GM12878 (cell line): ENCODE measurements at regions not wholly inside any gene's neighbourhood (a gene's known extent, or its start where the extent isn't known, plus 50 kb on each side); places are given as distances from the start of the nearest gene placed in this dataset.

Experiments
- ATF3 ChIP-seq: IDR thresholded peaks from 2 replicates; pipeline ENCODE4 v1.6.1; 2011; ENCODE audit warnings: low read depth, mild to moderate bottlenecking, low read length, moderate library complexity, borderline replicate concordance; ENCODE audit errors: extremely low read depth
- CEBPB ChIP-seq, 2 experiments: fragments of 150-350 bp in 1 of 2; IDR thresholded peaks; 2 replicates each; pipeline ENCODE4 v1.6.1; 2012 to 2014; ENCODE audit warnings: low read depth in 2 of 2, low read length in 2 of 2, borderline replicate concordance in 1 of 2, inconsistent platforms in 1 of 2
- CREM ChIP-seq: IDR thresholded peaks from 2 replicates; pipeline ENCODE4 v1.6.1; 2014; ENCODE audit warnings: antibody characterized with exemption, low read depth
- CTCF ChIP-seq, 3 experiments: IDR thresholded peaks in 2 of 3; conservative IDR thresholded peaks in 1 of 3; 2 replicates each; pipeline ENCODE4 v1.5.1; 2011; ENCODE audit warnings: low read depth in 3 of 3, low read length in 3 of 3, mild to moderate bottlenecking in 3 of 3, control low read depth in 2 of 3, moderate library complexity in 2 of 3, inconsistent platforms in 1 of 3, mixed read lengths in 1 of 3; ENCODE audit not compliant: control insufficient read depth in 2 of 3, insufficient read depth in 1 of 3; ENCODE audit errors: extremely low read depth in 1 of 3
- E2F4 ChIP-seq: IDR thresholded peaks from 2 replicates; pipeline ENCODE4 v1.6.1; 2012; ENCODE audit warnings: low read depth, low read length, improper control_type of control experiment
- FOS ChIP-seq: IDR thresholded peaks from 3 replicates; pipeline ENCODE4 v1.6.1; 2011; ENCODE audit warnings: borderline replicate concordance; ENCODE audit not compliant: insufficient read length; ENCODE audit errors: extremely low read depth
- HDAC2 ChIP-seq: fragments of 200-600 bp; sonication (generic); IDR thresholded peaks from 2 replicates; pipeline ENCODE4 v1.6.1; 2017
- IKZF1 ChIP-seq: fragments of 450-650 bp; conservative IDR thresholded peaks from 2 replicates; pipeline ENCODE4 v1.6.1; 2017; ENCODE audit warnings: antibody characterized with exemption, mild to moderate bottlenecking
- POLR2A ChIP-seq: IDR thresholded peaks from 2 replicates; pipeline ENCODE4 v1.6.1; 2011; ENCODE audit warnings: low read depth, mild to moderate bottlenecking, low read length
- TARDBP ChIP-seq: IDR thresholded peaks from 2 replicates; pipeline ENCODE4 v1.6.1; 2016; ENCODE audit warnings: borderline replicate concordance
- YBX1 ChIP-seq: fragments of 450-650 bp; IDR thresholded peaks from 2 replicates; pipeline ENCODE4 v1.6.1; 2016; ENCODE audit warnings: antibody characterized with exemption
- ZBTB40 ChIP-seq: fragments of 450-650 bp; IDR thresholded peaks from 2 replicates; pipeline ENCODE4 v1.6.1; 2016; ENCODE audit warnings: mild to moderate bottlenecking, moderate library complexity, borderline replicate concordance

DNA sequence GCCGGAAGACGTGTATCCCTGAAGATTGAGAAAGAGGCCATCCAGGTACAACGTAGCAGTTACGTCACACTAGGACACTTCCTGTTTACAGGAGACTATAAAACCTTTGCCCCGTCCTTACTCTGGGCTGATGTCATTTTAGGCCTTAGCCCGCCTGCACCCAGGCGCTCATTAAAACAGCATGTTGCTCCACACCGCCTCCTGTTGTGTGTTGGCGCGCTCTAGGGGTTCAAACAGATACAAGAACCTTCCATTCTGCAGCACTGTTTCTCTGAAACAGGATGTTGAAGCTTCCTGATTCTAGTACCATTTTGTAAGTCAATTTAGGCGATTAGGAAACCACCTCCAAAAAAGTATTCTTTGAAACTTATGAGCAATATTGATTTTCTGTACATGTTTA, 722.1 kb downstream of the PCDH7 start:
- TF ChIP-seq YBX1: no peak
- no peak for TF ChIP-seq FOS
- no peak for TF ChIP-seq TARDBP
- no peak for TF ChIP-seq ATF3
- no peak for TF ChIP-seq CREM
- no peak for TF ChIP-seq HDAC2
- no peak for TF ChIP-seq IKZF1
- no peak for TF ChIP-seq CTCF (IDR thresholded peaks at IDR 0.05 in 2 of 3, conservative IDR thresholded peaks at IDR 0.05 in 1 of 3; ENCODE audit: control insufficient read depth in 2 of 3, extremely low read depth in 1 of 3, insufficient read depth in 1 of 3, low read depth in 3 of 3, low read length in 3 of 3)
- TF ChIP-seq CEBPB (IDR thresholded peaks at IDR 0.05; ENCODE audit: borderline replicate concordance in 1 of 2, low read depth in 2 of 2, low read length in 2 of 2): no peak
- no peak for TF ChIP-seq E2F4
- TF ChIP-seq POLR2A: no peak
- TF ChIP-seq ZBTB40: no peak
